ENCODE measurements at regions not wholly inside any gene's neighbourhood (a gene's known extent, or its start where the extent isn't known, plus 50 kb on each side); places are given as distances from the start of the nearest gene placed in this dataset.

DNA sequence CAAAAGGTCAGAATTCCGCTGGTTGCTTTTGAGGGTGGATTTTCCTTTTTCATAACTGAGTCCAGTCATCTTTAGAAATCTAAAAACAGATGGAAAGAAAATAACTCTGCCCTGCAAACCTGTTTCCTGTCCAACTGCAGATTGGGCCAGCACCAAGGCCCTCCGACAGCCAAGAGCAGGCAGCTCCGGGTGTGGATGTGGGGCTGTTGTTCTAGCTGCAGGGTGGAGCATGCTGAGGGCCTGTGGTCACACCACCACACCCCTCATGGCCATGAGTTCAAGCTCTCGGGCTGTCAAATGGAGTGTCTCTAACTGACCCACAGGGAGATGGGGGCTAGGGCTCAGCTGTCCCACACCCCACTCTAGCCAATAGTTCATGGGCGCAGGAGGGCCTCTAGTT, 69.3 kb upstream of the BZW1 start:
- Mint-ChIP-seq H3K36me3 (no peaks in the 10 kb centered on the region), H3K27ac (peak overlapping the region; percentile 34), H3K27me3 (ENCODE audit: insufficient read depth, low read depth) (peaks cover 5% of the 10 kb centered on the region), H3K9me3 (no peaks in the 10 kb centered on the region), H3K4me3 (no peak overlapping the region), H3K4me1 (peaks cover 18% of the 10 kb centered on the region)
- no peak overlapping the region for H2AFZ ChIP-seq (replicated peaks)
- peaks cover 7% of the 10 kb centered on the region for H3K4me1 ChIP-seq
- no peak overlapping the region for H3K4me2 ChIP-seq
- H3K79me2 ChIP-seq (ENCODE audit: low read depth) = no peaks in the 10 kb centered on the region
- no peak overlapping the region for H3K9ac ChIP-seq
- H3K9me3 ChIP-seq (ENCODE audit: low read depth) = no peaks in the 10 kb centered on the region
- H3F3A ChIP-seq (ENCODE audit: low read depth) = no peaks in the 10 kb centered on the region
- no peak overlapping the region for H3K4me3 ChIP-seq
- H3K27me3 ChIP-seq = no peaks in the 10 kb centered on the region
- DNase-seq (ENCODE audit: low spot score) = no peak
- H4K20me1 ChIP-seq (ENCODE audit: low read depth) = no peaks in the 10 kb centered on the region
- TF ChIP-seq EZH2phosphoT487 (IDR thresholded peaks at IDR 0.05) (no peak), EZH2 (IDR thresholded peaks at IDR 0.05) (no peak)
- TF ChIP-seq, protein P1, sequence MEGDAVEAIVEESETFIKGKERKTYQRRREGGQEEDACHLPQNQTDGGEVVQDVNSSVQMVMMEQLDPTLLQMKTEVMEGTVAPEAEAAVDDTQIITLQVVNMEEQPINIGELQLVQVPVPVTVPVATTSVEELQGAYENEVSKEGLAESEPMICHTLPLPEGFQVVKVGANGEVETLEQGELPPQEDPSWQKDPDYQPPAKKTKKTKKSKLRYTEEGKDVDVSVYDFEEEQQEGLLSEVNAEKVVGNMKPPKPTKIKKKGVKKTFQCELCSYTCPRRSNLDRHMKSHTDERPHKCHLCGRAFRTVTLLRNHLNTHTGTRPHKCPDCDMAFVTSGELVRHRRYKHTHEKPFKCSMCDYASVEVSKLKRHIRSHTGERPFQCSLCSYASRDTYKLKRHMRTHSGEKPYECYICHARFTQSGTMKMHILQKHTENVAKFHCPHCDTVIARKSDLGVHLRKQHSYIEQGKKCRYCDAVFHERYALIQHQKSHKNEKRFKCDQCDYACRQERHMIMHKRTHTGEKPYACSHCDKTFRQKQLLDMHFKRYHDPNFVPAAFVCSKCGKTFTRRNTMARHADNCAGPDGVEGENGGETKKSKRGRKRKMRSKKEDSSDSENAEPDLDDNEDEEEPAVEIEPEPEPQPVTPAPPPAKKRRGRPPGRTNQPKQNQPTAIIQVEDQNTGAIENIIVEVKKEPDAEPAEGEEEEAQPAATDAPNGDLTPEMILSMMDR (IDR thresholded peaks at IDR 0.05) = no peak
- no peaks in the 10 kb centered on the region for H3K36me3 ChIP-seq
- no peak overlapping the region for H3K27ac ChIP-seq

DNA sequence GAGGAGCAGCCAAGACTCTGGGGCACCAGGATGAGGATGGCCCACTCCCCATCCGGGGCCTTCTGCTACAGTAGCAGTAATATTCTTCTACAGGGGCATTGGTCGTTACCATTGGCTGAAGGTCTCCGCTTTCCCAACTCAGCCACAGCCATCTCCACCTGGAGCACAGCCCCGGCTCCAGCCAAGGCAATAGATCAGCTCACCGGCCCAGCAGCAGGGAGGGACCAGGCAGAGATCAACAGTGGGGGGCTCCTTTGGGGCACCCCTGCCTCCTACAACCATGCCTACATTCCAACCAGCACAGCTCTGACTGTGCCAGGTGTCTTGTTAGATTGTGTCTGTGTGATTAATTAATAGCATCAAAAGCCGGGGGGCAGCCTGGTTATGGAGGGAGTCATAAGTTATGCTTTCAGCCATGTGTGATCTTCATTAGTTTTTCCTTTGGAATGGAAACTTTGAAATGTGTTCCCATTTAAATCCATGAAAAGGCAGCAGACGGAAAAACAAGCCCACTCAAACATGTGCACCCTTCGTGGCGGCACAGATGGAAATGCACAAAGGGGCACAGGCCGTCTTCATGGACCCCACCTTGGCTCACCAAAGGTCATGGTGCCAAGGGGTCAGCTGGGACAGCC, 68.6 kb upstream of the BZW1 start:
- no peaks in the 10 kb centered on the region for H3K36me3 ChIP-seq
- no peak overlapping the region for H3K27ac ChIP-seq
- no peaks in the 10 kb centered on the region for H3K27me3 ChIP-seq
- no peak overlapping the region for H3K4me3 ChIP-seq
- Mint-ChIP-seq H3K4me1 (peaks cover 25% of the 10 kb centered on the region), H3K27ac (no peak overlapping the region), H3K4me3 (no peak overlapping the region), H3K27me3 (ENCODE audit: insufficient read depth, low read depth) (peaks cover 5% of the 10 kb centered on the region), H3K9me3 (no peaks in the 10 kb centered on the region), H3K36me3 (no peaks in the 10 kb centered on the region)
- H4K20me1 ChIP-seq (ENCODE audit: low read depth) = no peaks in the 10 kb centered on the region
- H2AFZ ChIP-seq (replicated peaks) = no peak overlapping the region
- H3K79me2 ChIP-seq (ENCODE audit: low read depth) = no peaks in the 10 kb centered on the region
- H3F3A ChIP-seq (ENCODE audit: low read depth) = no peaks in the 10 kb centered on the region
- no peak overlapping the region for H3K9ac ChIP-seq
- no peaks in the 10 kb centered on the region for H3K9me3 ChIP-seq (ENCODE audit: low read depth)
- H3K4me1 ChIP-seq = peaks cover 9% of the 10 kb centered on the region
- H3K4me2 ChIP-seq = no peak overlapping the region
- TF ChIP-seq, protein P1 (IDR thresholded peaks at IDR 0.05) = no peak
- TF ChIP-seq EZH2 (IDR thresholded peaks at IDR 0.05) (no peak), EZH2phosphoT487 (IDR thresholded peaks at IDR 0.05) (no peak)
- no peak for DNase-seq (ENCODE audit: low spot score)

DNA sequence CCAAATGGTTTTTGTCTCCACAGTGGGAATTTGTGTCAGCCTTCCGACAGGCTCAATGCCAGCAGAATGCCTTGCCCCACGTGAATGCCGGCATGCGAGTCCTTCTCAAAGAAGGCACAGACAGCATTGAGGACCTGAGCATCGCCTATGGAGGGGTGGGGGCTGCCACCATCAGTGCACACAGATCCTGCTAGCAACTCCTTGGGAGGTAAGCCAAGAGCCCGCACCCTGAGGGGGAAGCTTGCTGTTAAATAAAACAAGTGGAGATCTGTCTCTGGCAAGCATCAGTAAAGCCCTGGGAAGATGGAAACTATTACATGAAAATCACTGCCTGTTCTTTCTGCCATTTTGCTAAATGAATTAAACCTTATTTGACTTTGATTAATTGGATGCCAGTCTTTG, 67.5 kb upstream of the BZW1 start:
- H3K27ac ChIP-seq = no peak overlapping the region
- H3K27me3 ChIP-seq = no peaks in the 10 kb centered on the region
- Mint-ChIP-seq H3K27ac (no peak overlapping the region), H3K4me1 (peaks cover 30% of the 10 kb centered on the region), H3K9me3 (no peaks in the 10 kb centered on the region), H3K27me3 (ENCODE audit: insufficient read depth, low read depth) (peaks cover 5% of the 10 kb centered on the region), H3K4me3 (no peak overlapping the region), H3K36me3 (no peaks in the 10 kb centered on the region)
- no peak for TF ChIP-seq EZH2phosphoT487 (IDR thresholded peaks at IDR 0.05)
- TF ChIP-seq, protein P1 (IDR thresholded peaks at IDR 0.05) = no peak
- TF ChIP-seq EZH2 (IDR thresholded peaks at IDR 0.05) = no peak
- H3K4me1 ChIP-seq = peaks cover 9% of the 10 kb centered on the region
- H3K36me3 ChIP-seq = no peaks in the 10 kb centered on the region
- no peak overlapping the region for H3K4me2 ChIP-seq
- H3K79me2 ChIP-seq (ENCODE audit: low read depth) = no peaks in the 10 kb centered on the region
- no peak overlapping the region for H3K9ac ChIP-seq
- H4K20me1 ChIP-seq (ENCODE audit: low read depth) = no peaks in the 10 kb centered on the region
- no peak for DNase-seq (ENCODE audit: low spot score)
- no peaks in the 10 kb centered on the region for H3F3A ChIP-seq (ENCODE audit: low read depth)
- no peak overlapping the region for H2AFZ ChIP-seq (replicated peaks)
- no peak overlapping the region for H3K4me3 ChIP-seq
- no peaks in the 10 kb centered on the region for H3K9me3 ChIP-seq (ENCODE audit: low read depth)

Measured in neural progenitor cell (in vitro differentiated cells).